Hematopoietic multipotent progenitor cell treated with erythropoietin and hydrocortisone succinate and interleukin-3 and kit ligand, for 8 days (in vitro differentiated cells): ENCODE measurements at regions not wholly inside any gene's neighbourhood (a gene's known extent, or its start where the extent isn't known, plus 50 kb on each side); places are given as distances from the start of the nearest gene placed in this dataset.
"Not testable (repeated sequence)": the region's sequence is repeated elsewhere in the genome, so short reads cannot be mapped to it uniquely, and the experiment has no call there.

ENCODE experiments used
- DNase-seq: peaks from one replicate; pipeline ENCODE4 v3.0.0-alpha.2; 2015

DNA sequence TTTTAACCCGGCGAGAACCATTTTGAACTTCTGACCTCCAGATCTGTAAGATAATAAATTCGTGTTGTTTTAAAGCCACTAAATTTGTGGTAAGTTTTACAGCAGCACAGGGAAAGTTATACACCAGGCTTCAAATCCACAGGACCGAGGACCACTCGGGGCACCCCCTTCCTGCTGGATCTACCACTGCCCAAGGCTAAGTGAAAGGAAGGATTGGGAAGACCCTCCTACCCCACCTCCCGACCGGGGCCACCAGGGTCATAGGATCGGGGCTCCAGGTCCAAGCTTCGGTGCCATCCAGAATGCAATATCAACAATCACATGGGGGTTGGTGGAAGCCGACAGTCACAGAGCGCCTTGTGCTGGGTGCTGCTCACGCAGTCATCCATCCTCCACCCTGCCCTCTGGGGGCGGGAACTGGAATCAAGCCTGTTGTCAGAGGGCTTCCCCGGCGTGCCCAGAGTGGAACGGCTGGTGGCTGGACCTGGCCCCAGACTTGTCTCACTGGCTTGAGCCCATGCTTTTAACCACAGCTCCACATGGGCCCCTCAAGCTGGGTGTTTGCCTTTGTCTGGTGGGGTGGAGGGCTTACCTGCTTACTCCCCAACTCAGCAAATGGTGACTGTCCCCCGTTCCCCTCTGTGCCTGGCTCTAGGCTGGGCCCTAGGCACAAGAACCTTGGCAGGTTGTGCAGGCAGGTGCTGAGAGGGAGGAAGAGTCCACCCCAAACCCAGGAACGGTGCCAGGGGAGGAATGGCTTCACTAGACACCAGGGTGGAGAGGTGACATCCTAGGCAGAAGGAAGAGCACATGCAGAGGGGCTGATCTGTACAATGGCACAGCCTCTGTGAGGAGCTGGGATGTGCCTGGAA lies 180.3 kb upstream of the RTL1 start:
- no peak for DNase-seq

DNA sequence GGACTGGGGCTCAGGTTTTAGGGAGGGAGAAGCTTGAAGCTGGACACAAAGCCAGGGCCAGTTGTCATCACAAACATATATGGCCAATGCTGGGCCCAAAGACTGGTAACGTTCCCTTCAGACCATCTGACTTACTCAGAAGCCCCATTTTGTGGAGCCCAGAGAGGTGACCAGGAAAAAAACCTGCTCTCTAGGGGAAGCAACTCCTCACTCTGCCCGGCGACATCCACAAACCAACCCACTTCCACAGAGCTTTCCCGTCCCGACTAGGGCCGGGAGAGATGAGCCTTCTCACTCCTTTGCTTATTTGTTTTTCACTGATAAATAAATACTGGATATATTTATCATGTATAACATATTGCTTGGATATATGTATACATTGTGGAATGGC lies 180.9 kb upstream of the RTL1 start:
- no peak for DNase-seq

GRCh38 chr14:101086926-101087325 lies 183.4 kb upstream of the RTL1 start:
- no peak for DNase-seq

DNA sequence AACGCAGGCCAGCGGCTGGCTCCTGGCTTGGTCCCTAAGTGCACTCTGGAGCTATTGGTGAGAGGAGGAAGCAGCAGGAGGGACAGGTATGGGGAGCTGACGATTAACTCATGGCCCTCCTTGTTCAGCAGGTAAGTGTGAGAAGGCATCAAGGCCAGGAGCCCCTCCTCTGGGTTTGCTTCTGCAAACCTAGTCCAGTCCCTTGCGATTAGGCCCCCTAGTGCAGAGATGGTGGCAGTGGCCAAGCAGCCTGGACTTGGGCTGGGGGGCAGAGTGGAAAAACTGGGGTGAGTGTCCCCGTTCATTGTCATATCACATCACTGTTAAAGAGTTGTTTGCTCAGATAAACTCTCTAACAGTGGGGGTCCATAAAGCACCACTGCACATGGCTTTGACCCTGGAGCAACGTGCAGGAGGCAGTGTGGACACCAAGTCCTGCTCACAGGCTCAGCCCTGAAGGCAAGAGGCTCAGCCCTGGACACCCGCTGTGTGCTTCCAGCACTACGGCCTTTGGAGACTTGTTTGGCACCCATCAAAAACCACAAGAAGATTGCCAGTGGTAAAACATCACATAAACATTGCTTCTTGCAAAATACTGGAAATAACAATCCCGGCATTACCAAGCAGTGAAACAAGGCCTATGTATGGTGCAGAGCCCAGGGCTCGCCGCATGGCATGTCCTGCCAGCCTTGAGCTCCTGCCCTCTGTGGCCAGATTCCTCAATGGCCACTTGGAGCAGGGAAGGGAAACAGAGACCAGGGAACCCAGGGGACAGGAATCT lies 184.3 kb upstream of the RTL1 start:
- DNase-seq = no peak

- DNase-seq = no peak
Observed at GRCh38 chr14:101088395-101088667, 184.8 kb upstream of the RTL1 start.

GRCh38 chr14:101088714-101089113 lies 185.2 kb upstream of the RTL1 start:
- DNase-seq = no peak

GRCh38 chr14:101090478-101090877 lies 187.0 kb upstream of the RTL1 start:
- DNase-seq = not testable (repeated sequence)

DNA sequence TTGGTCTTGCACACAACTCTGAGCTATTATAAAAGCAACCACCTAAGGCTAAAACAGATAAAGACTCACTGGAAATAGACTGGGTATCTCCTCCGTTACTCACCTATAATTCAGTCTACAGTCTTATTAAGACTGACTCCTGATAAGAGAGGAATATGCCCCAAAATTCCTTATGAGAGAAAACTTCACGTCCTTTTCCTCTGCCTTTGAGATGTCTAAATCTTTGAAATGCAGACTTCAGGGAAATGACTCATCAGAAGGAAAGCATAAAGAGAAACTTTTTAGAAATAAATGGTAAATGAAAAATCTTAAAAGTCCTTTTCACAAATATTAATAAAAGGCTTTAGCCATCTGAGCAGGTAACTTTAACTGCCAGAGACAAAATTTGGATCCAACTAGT lies 187.5 kb upstream of the RTL1 start:
- no peak for DNase-seq

- DNase-seq = not testable (repeated sequence)
Observed at GRCh38 chr14:101094916-101095315, 191.4 kb upstream of the RTL1 start.

- no peak for DNase-seq
Observed at GRCh38 chr14:101096551-101096950, 193.0 kb upstream of the RTL1 start.

- no peak for DNase-seq
Observed at GRCh38 chr14:101097109-101097793, 193.7 kb upstream of the RTL1 start.

DNA sequence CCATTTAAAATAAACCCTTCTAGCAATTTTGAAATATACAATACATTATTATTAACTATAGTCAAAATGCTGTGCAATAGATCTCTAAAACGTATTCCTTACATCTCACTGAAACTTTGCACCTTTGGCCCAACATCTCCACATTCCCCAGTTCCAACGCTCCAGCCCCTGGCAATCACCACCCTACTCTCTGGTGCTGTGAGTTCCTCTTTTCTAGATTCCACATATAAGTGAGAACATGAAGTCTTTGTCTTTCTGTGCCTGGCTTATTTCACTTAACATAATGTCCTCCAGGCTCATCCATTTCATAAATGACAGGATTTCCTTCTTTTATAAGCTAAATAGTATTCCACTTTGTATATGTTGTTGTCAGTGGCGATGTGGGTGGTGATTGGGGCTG lies 194.7 kb upstream of the RTL1 start:
- no peak for DNase-seq

- no peak for DNase-seq
Observed at GRCh38 chr14:101098641-101099040, 195.1 kb upstream of the RTL1 start.

DNA sequence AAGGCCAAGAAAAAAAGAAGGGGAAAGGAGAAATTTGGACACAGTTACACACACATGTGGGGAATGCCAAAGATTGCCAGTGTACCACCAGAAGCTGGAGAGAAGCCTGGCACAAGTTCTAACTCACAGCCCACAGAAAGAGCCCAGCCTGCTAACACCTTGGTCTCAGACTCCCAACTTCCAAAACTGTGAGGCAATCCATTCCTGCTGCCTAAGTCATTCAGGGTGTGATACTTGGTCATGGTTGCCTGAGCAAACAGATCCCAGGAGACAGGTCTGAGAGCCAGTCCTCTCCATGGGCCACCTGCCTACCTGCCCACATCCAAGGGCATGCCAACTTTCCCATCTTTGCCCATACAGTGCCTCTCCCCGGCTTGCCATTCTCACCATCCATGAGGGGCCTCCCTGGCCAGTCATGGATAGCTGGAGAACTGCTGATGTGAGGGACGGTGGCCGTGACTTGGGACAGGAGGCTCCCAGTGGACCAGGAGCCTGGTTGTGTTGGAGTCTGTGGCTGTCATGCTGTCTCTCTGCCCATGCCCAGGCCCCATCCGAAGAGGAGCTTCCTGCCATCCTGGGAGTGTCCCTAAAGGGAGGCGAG lies 198.0 kb upstream of the RTL1 start:
- no peak for DNase-seq

GRCh38 chr14:101102875-101103274 lies 199.4 kb upstream of the RTL1 start:
- DNase-seq = no peak

- DNase-seq = no peak
Observed at GRCh38 chr14:101103321-101103901, 199.9 kb upstream of the RTL1 start.

- DNase-seq = no peak
Observed at GRCh38 chr14:101104485-101104884, 201.0 kb upstream of the RTL1 start.

DNA sequence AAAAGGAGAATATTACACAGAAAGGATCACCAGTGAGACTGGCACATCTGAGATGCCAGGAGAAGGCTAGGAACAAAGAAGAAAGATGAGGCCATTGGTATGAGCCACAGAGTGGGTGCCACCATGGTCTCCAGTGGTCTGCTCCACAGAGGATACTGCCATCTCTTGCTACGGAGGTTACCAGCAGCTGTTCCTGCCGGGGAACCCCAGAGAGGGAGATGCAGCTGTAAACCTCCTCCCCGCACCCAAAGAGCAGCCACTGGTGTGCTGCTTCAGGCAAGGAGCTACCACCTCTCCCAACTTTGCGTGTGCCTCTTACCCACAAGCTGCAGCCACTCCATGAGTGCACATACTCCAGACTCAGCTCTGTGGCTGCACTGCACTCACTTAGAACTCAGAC lies 201.5 kb upstream of the RTL1 start:
- DNase-seq = no peak

DNA sequence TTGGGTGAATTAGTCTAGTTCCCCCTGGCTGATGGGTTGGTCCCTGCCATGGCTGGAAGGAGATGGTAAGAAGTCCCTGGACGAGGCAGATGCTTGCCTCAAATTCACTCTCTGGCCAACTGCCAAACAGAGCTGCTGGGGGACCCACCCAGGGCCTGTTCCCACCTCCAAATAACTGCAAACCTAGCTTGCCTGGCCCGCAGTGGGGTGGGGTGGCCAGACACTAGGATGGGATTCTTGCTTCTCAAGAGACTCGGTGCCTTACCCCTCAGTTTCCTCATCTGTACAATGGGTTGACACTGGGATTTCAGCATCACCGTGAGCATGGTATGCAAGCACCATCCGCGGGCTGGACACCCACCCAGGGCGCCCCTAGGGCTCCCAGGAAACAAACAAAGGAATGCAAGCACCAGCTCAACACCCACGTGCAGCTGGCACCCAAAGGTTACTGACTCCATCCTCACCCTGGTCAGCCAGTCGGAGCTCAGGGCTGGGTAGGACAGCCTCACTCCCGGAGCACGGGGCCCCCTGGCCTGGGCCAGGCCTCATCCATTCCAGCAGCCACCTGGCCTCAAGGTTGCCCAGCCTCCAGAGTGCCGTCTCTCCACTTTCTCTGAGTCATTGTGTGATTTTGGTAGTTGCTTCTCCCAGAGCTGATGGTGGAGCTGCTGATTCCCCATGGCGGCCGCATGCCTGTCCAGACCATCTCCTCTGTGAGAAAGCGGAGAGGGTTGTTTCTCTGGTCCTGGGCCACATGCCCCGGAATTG lies 205.2 kb upstream of the RTL1 start:
- no peak for DNase-seq

- DNase-seq = no peak
Observed at GRCh38 chr14:101109347-101109638, 205.8 kb upstream of the RTL1 start.

- no peak for DNase-seq
Observed at GRCh38 chr14:101109981-101110728, 206.6 kb upstream of the RTL1 start.
